Neural progenitor cell (in vitro differentiated cells): ENCODE measurements at regions not wholly inside any gene's neighbourhood (a gene's known extent, or its start where the extent isn't known, plus 50 kb on each side); places are given as distances from the start of the nearest gene placed in this dataset.

Experiments used
- EZH2 ChIP-seq: fragments of 200-600 bp; sonication (generic); IDR thresholded peaks from 2 replicates; pipeline ENCODE4 v1.6.1; 2017; ENCODE audit warnings: antibody characterized with exemption, mild to moderate bottlenecking, moderate library complexity
- EZH2phosphoT487 ChIP-seq: fragments of 200-600 bp; sonication (generic); IDR thresholded peaks from 2 replicates; pipeline ENCODE4 v1.6.1; 2017; ENCODE audit warnings: antibody characterized with exemption
- TF ChIP-seq, protein P1 (sequence below): fragments of 200-600 bp; sonication (generic); IDR thresholded peaks from 2 replicates; pipeline ENCODE4 v1.5.1; 2017; ENCODE audit warnings: antibody characterized with exemption, mild to moderate bottlenecking

DNA sequence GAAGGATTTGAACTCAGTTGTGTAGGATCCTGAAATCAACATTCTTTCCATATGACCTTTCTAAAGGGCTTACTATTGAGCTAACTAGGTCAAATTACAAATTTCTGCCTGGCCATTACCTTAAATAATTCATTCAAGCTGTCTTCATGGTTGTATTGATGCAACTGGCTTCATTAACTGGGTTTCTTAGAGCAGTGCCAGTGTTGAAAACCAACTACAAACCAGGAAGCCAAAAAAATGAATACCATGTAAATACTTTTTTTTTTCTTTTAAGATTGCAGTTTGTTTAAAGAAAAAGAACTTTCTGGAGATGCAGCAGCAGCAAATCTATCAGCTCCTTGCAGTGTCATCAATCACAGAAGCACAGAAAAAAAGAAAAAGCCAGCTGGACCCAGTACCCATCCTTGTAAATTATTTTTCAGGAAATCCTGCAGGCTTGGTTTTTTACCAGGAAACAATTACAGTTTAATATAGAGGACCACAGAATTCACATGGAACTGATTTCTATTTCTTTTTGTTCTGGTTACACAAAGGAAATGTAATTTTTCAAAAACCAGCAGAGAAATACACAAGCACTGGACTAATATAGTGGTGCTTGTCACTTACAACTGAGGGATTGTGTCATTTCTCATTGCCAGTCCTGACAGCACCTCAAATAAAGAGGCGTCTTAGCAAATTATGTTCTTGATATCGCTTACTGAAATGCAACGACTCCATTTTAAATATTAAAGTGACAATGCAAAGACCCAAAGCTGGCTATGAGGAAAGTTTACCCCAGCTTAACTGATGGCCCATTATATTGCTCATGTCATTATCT lies 131.9 kb downstream of the TMEM26 start:
- TF ChIP-seq, protein P1, sequence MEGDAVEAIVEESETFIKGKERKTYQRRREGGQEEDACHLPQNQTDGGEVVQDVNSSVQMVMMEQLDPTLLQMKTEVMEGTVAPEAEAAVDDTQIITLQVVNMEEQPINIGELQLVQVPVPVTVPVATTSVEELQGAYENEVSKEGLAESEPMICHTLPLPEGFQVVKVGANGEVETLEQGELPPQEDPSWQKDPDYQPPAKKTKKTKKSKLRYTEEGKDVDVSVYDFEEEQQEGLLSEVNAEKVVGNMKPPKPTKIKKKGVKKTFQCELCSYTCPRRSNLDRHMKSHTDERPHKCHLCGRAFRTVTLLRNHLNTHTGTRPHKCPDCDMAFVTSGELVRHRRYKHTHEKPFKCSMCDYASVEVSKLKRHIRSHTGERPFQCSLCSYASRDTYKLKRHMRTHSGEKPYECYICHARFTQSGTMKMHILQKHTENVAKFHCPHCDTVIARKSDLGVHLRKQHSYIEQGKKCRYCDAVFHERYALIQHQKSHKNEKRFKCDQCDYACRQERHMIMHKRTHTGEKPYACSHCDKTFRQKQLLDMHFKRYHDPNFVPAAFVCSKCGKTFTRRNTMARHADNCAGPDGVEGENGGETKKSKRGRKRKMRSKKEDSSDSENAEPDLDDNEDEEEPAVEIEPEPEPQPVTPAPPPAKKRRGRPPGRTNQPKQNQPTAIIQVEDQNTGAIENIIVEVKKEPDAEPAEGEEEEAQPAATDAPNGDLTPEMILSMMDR = no peak
- no peak for TF ChIP-seq EZH2phosphoT487
- TF ChIP-seq EZH2 = no peak
